ENCODE measurements at regions not wholly inside any gene's neighbourhood (a gene's known extent, or its start where the extent isn't known, plus 50 kb on each side); places are given as distances from the start of the nearest gene placed in this dataset.

DNA sequence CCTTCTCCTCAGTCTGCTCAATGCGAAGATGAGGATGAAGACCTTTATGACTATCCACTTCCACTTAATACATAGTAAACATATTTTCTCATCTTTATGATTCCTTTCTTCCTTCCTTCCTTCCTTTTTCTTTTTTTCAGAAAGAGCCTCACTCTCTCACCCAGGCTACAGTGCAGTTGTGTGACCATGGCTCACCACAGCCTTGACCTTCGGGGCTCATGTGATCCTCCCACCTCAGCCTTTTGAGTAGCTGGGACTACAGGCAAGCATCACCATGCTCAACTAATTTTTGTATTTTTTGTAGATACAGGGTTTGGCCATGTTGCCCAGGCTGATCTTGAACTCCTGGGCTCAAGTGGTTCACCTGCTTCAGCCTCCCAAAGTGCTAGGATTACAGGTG is 52.0 kb upstream of the RAP2B start:
- no peak for TF ChIP-seq CTCF (IDR thresholded peaks at IDR 0.05)
- TF ChIP-seq EZH2 (IDR thresholded peaks at IDR 0.05) = no peak
